HG02852 (cell line): ENCODE measurements at regions not wholly inside any gene's neighbourhood (a gene's known extent, or its start where the extent isn't known, plus 50 kb on each side); places are given as distances from the start of the nearest gene placed in this dataset.

ENCODE experiments used
- ATAC-seq: cut with Tn5 transposase; IDR thresholded peaks from one replicate; pipeline ENCODE4 v1.9.1; 2021; ENCODE audit warnings: mild to moderate bottlenecking, moderate library complexity; ENCODE audit not compliant: unreplicated experiment

DNA sequence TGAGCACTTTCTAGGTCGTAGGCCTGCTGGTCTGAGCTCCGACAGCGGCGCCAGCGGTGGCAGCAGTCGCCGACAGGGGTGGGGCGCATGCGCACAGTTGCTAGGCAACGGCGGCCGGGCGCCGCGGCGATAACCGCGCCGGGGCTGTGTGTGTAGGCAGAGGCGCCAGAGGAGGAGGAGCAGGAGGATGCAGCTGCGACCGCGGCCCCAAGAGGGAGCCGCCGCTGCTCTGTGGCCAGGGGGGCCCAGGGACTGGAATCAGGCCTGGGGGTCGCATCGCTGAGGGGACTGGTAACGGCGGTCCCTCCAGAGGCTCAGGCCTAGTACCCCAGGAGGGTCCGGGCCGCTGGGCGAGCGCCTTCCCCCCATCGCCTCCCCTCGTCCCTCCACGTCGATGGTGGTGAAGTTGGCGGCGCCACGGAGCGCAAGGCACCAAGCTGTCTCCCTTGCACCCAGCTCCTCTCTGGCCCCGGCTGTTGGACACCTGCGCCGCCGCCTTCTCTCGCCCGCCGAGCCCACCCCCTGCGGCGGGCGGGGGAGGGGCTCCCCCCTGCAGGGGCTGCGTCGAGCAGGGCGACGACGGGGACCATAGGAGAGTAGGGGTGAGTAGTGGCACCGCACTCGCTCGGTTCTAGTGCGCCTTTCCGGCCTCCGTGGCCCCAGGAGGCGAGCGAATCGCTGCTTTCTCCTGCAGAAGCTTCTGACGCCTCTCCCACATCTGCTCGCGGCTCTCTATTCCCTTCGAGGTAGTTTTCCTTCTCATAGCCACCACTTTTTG is 58.6 kb upstream of the ZC4H2 start, which contains the start of gene ZC3H12B:
ZC3H12B (plus strand) TSS at position 159 of the 778 bp plus-strand sequence.
- ATAC-seq = peak; percentile 95

DNA sequence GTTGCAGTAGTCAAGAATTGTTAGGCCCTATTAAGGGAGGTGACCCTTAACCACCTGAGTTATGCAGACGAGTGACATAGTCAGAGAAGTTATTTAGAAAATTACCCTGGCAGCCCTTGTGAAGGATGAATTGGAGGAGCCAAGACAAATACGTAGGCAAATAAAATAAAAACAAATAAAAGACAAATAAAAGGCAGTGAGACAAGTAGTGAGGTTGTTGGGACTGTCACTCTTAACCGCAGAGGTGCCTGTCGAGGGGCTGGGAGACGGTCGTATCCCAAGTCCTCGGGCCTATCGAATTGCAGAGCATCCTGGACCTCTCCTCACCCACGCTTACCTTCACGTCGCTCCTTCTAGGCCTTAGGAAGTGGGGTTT is 58.0 kb upstream of the ZC4H2 start:
- ATAC-seq = no peak
